ENCODE measurements at regions not wholly inside any gene's neighbourhood (a gene's known extent, or its start where the extent isn't known, plus 50 kb on each side); places are given as distances from the start of the nearest gene placed in this dataset.
"Not testable (repeated sequence)": the region's sequence is repeated elsewhere in the genome, so short reads cannot be mapped to it uniquely, and the experiment has no call there.

- peak overlapping the region in 2 of 7 experiments; percentile 1 to 11 for H3K4me3 ChIP-seq
- H3K27ac ChIP-seq, result not testable (repeated sequence)
These were observed 444.0 kb downstream of the PRDM9 start for GRCh38 chr5:23951261-23951928.

- H3K27ac ChIP-seq, result no peak overlapping the region
- H3K4me3 ChIP-seq, result no peak overlapping the region
These were observed 456.0 kb downstream of the PRDM9 start for GRCh38 chr5:23963449-23963848.

GRCh38 chr5:23977365-23977764, 470.0 kb downstream of the PRDM9 start:
- no peak overlapping the region for H3K4me3 ChIP-seq
- no peak overlapping the region for H3K27ac ChIP-seq

- Histone ChIP-seq H3K27ac (no peak overlapping the region), H3K4me3 (no peak overlapping the region)
These were observed 470.6 kb downstream of the PRDM9 start for GRCh38 chr5:23977997-23978396.

- no peak overlapping the region for H3K4me3 ChIP-seq
- H3K27ac ChIP-seq, result no peak overlapping the region
These were observed 484.0 kb downstream of the PRDM9 start for GRCh38 chr5:23991406-23991805.

GRCh38 chr5:23994581-23995370, 487.4 kb downstream of the PRDM9 start:
- H3K4me3 ChIP-seq, result no peak overlapping the region

GRCh38 chr5:23996525-23996924, 489.1 kb downstream of the PRDM9 start:
- H3K4me3 ChIP-seq, result no peak overlapping the region
- H3K27ac ChIP-seq, result no peak overlapping the region

More at GRCh38 chr5:23994581-23995370, 487.4 kb downstream of the PRDM9 start:
- no peak overlapping the region for H3K27ac ChIP-seq

GRCh38 chr5:24005384-24005783, 498.0 kb downstream of the PRDM9 start:
- Histone ChIP-seq H3K4me3 (no peak overlapping the region), H3K27ac (no peak overlapping the region)

- not testable (repeated sequence) for H3K27ac ChIP-seq, H3K4me3 ChIP-seq
These were observed 510.3 kb downstream of the PRDM9 start for GRCh38 chr5:24017710-24018109.

- no peak overlapping the region for H3K4me3 ChIP-seq
- no peak overlapping the region for H3K27ac ChIP-seq
These were observed 518.9 kb downstream of the PRDM9 start for GRCh38 chr5:24026288-24026687.

GRCh38 chr5:24042688-24043087, 535.3 kb downstream of the PRDM9 start:
- no peak overlapping the region for H3K4me3 ChIP-seq
- no peak overlapping the region for H3K27ac ChIP-seq

GRCh38 chr5:24045046-24045445, 537.6 kb downstream of the PRDM9 start:
- H3K4me3 ChIP-seq, result no peak overlapping the region

GRCh38 chr5:24053737-24054136, 546.3 kb downstream of the PRDM9 start:
- Histone ChIP-seq H3K27ac (no peak overlapping the region), H3K4me3 (no peak overlapping the region)

More at GRCh38 chr5:24045046-24045445, 537.6 kb downstream of the PRDM9 start:
- H3K27ac ChIP-seq, result no peak overlapping the region

GRCh38 chr5:24059006-24059405, 551.6 kb downstream of the PRDM9 start:
- H3K4me3 ChIP-seq, result no peak overlapping the region
- no peak overlapping the region for H3K27ac ChIP-seq

GRCh38 chr5:24059716-24060115, 552.3 kb downstream of the PRDM9 start:
- Histone ChIP-seq H3K4me3 (no peak overlapping the region), H3K27ac (no peak overlapping the region)

GRCh38 chr5:24065779-24066178, 558.4 kb downstream of the PRDM9 start:
- Histone ChIP-seq H3K4me3 (no peak overlapping the region), H3K27ac (no peak overlapping the region)

- Histone ChIP-seq H3K27ac (no peak overlapping the region), H3K4me3 (no peak overlapping the region)
These were observed 559.8 kb downstream of the PRDM9 start for GRCh38 chr5:24067208-24067607.

GRCh38 chr5:24068524-24068923, 561.1 kb downstream of the PRDM9 start:
- Histone ChIP-seq H3K27ac (no peak overlapping the region), H3K4me3 (no peak overlapping the region)

- no peak overlapping the region for H3K27ac ChIP-seq
- H3K4me3 ChIP-seq, result no peak overlapping the region
These were observed 565.7 kb downstream of the PRDM9 start for GRCh38 chr5:24073107-24073506.

GRCh38 chr5:24080046-24080445, 564.7 kb downstream of the CDH10 start:
- Histone ChIP-seq H3K27ac (no peak overlapping the region), H3K4me3 (no peak overlapping the region)

GRCh38 chr5:24094081-24094679, 550.6 kb downstream of the CDH10 start:
- Histone ChIP-seq H3K27ac (no peak overlapping the region), H3K4me3 (no peak overlapping the region)

Data from skin epidermis (tissue), 12 donors.